ENCODE measurements at regions not wholly inside any gene's neighbourhood (a gene's known extent, or its start where the extent isn't known, plus 50 kb on each side); places are given as distances from the start of the nearest gene placed in this dataset.
"Not testable (repeated sequence)": the region's sequence is repeated elsewhere in the genome, so short reads cannot be mapped to it uniquely, and the experiment has no call there.

DNA sequence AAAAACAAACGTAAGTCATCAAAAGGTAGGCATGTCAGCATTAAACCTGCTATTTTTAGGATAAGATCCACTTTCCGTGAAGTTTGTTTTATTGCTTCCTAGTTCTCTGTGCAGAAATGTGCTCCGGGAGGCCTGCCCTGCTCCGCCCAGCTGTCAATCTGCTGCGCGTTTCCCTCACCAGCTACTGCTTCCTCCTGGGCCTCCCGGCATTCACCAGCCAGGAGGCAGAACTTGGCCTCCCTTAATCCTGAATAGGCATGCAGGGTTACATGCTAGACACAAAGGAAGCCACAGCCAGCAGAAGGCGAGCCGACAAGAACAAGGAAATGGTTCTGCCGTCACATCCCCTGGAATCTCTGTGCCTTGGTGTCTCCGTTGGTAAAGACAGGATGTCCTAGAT is 386.2 kb downstream of the IRS2 start (continued):
- TF ChIP-seq, protein P1, sequence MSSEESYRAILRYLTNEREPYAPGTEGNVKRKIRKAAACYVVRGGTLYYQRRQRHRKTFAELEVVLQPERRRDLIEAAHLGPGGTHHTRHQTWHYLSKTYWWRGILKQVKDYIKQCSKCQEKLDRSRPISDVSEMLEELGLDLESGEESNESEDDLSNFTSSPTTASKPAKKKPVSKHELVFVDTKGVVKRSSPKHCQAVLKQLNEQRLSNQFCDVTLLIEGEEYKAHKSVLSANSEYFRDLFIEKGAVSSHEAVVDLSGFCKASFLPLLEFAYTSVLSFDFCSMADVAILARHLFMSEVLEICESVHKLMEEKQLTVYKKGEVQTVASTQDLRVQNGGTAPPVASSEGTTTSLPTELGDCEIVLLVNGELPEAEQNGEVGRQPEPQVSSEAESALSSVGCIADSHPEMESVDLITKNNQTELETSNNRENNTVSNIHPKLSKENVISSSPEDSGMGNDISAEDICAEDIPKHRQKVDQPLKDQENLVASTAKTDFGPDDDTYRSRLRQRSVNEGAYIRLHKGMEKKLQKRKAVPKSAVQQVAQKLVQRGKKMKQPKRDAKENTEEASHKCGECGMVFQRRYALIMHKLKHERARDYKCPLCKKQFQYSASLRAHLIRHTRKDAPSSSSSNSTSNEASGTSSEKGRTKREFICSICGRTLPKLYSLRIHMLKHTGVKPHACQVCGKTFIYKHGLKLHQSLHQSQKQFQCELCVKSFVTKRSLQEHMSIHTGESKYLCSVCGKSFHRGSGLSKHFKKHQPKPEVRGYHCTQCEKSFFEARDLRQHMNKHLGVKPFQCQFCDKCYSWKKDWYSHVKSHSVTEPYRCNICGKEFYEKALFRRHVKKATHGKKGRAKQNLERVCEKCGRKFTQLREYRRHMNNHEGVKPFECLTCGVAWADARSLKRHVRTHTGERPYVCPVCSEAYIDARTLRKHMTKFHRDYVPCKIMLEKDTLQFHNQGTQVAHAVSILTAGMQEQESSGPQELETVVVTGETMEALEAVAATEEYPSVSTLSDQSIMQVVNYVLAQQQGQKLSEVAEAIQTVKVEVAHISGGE (CRISPR knock-in tag; IDR thresholded peaks at IDR 0.05): no peak

DNA sequence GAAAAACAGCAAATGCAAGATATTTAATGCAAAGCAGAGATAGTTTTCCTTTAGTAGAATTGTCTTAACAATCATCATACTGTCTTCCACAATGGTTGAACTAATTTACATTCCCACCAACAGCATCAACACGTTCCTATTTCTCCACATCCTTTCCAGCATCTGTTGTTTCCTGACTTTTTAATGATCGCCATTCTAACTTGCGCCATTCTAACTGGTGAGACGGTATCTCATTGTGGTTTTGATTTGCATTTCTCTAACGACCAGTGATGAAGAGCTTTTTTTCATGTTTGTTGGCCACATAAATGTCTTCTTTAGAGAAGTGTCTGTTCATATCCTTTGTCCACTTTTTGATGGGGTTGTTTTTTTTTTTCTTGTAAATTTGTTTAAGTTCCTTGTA is 388.3 kb downstream of the IRS2 start:
- POLR2A ChIA-PET; H3K27me3 ChIP-seq (replicated peaks in 1 of 2; ENCODE audit: control insufficient read depth in 2 of 2, insufficient read depth in 2 of 2, low read length in 1 of 2); SMC1A ChIA-PET (ENCODE audit: uncharacterized antibody, unreplicated experiment): not testable (repeated sequence)

DNA sequence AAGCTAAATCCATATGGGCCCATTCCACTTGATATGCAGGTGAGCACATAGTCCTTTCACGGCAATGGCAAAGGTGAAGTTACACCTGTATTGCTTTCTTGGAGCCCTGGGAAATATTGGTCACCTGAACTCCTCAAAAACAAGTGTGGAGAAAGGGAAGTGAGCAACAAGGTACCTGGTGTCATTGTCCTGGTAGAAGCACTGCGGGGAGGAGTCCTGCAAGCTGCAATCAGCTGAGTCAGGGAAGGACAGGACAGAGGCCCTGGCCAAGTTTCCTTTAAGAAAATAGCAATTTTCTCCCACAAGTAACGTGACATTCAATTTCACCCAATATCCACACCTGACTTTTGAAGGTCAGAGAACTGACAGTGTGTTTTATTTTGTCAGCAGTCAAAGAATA is 389.1 kb downstream of the IRS2 start:
- no peak overlapping the region for H3K4me3 ChIP-seq
- FAIRE-seq: no peak
- DNase-seq (ENCODE audit: low read depth, low spot score): no peak
- 26% methylated on average over 3 of the region's 3 CpGs for WGBS (ENCODE audit: insufficient coverage, insufficient replicate concordance, low lambda C conversion rate, missing lambda C conversion rate)
- POLR2A ChIA-PET: no interaction called here
- CTCF ChIA-PET: interaction anchor here (0.5 kb wide), 1 partner anchor 1462 kb away, joined by 3 read pairs; no protein-coding TSS in a partner anchor
- RAD21 ChIA-PET (ENCODE audit: unreplicated experiment): interaction anchor here (1.3 kb wide), 1 partner anchor 70 kb away, joined by 3 read pairs; no protein-coding TSS in a partner anchor
- no peak overlapping the region for H3K4me2 ChIP-seq (ENCODE audit: control insufficient read depth, insufficient read depth)
- H3K36me3 ChIP-seq (ENCODE audit: control insufficient read depth in 2 of 2, insufficient read depth in 2 of 2, low read length in 1 of 2): no peaks in the 10 kb centered on the region
- SMC1A ChIA-PET (ENCODE audit: uncharacterized antibody, unreplicated experiment): no interaction called here
- intact Hi-C loops (cut with micrococcal nuclease; ENCODE audit: unreplicated experiment): no loop called here
- no peaks in the 10 kb centered on the region for H3K4me1 ChIP-seq (ENCODE audit: control insufficient read depth, insufficient read depth, low read length)
- no peaks in the 10 kb centered on the region for H3K9me3 ChIP-seq (replicated peaks; ENCODE audit: control insufficient read depth, insufficient read depth, low read length)
- H3K9ac ChIP-seq (ENCODE audit: control insufficient read depth, insufficient read depth, low read length): no peak overlapping the region
- no peak overlapping the region for H2AFZ ChIP-seq (ENCODE audit: control insufficient read depth, low read depth, low read length)
- no peaks in the 10 kb centered on the region for H4K20me1 ChIP-seq (ENCODE audit: control insufficient read depth, insufficient read depth)
- H3K79me2 ChIP-seq (ENCODE audit: control insufficient read depth, insufficient read depth, low read length): no peaks in the 10 kb centered on the region
- no peaks in the 10 kb centered on the region for H3K27me3 ChIP-seq (replicated peaks in 1 of 2; ENCODE audit: control insufficient read depth in 2 of 2, insufficient read depth in 2 of 2, low read length in 1 of 2)
- ATAC-seq: no peak
- in situ Hi-C loops (cut with MboI): no loop called here
- H3K27ac ChIP-seq (ENCODE audit: control insufficient read depth, insufficient read depth): no peak overlapping the region
- BruUV-seq (replicated peaks): no TSS peak
- TF ChIP-seq HDAC2 (IDR thresholded peaks at IDR 0.05): no peak
- no peak for TF ChIP-seq KLF5 (IDR thresholded peaks at IDR 0.05; ENCODE audit: partially characterized antibody)
- TF ChIP-seq SREBF2 (IDR thresholded peaks at IDR 0.05; ENCODE audit: low read length): no peak
- TF ChIP-seq SIX5 (IDR thresholded peaks at IDR 0.05; ENCODE audit: low read depth, low read length, severe bottlenecking): no peak
- no peak for TF ChIP-seq EP300 (IDR thresholded peaks at IDR 0.05; ENCODE audit: borderline replicate concordance in 1 of 2, control insufficient read depth in 1 of 2, low read depth in 2 of 2, low read length in 2 of 2)
- TF ChIP-seq, protein P2, sequence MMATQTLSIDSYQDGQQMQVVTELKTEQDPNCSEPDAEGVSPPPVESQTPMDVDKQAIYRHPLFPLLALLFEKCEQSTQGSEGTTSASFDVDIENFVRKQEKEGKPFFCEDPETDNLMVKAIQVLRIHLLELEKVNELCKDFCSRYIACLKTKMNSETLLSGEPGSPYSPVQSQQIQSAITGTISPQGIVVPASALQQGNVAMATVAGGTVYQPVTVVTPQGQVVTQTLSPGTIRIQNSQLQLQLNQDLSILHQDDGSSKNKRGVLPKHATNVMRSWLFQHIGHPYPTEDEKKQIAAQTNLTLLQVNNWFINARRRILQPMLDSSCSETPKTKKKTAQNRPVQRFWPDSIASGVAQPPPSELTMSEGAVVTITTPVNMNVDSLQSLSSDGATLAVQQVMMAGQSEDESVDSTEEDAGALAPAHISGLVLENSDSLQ (IDR thresholded peaks at IDR 0.05): no peak
- TF ChIP-seq KAT2A (conservative IDR thresholded peaks at IDR 0.05; ENCODE audit: control insufficient read depth, low read depth, low read length): no peak
- TF ChIP-seq NFXL1 (IDR thresholded peaks at IDR 0.05; ENCODE audit: borderline replicate concordance): no peak

More for the DNA sequence above, 388.3 kb downstream of the IRS2 start:
- ATAC-seq; H2AFZ ChIP-seq (ENCODE audit: control insufficient read depth, low read depth, low read length); H3K9ac ChIP-seq (ENCODE audit: control insufficient read depth, insufficient read depth, low read length); H3K4me3 ChIP-seq; CTCF ChIA-PET; H3K4me2 ChIP-seq (ENCODE audit: control insufficient read depth, insufficient read depth); H3K4me1 ChIP-seq (ENCODE audit: control insufficient read depth, insufficient read depth, low read length); H3K9me3 ChIP-seq (replicated peaks; ENCODE audit: control insufficient read depth, insufficient read depth, low read length); H3K36me3 ChIP-seq (ENCODE audit: control insufficient read depth in 2 of 2, insufficient read depth in 2 of 2, low read length in 1 of 2); H4K20me1 ChIP-seq (ENCODE audit: control insufficient read depth, insufficient read depth); H3K27ac ChIP-seq (ENCODE audit: control insufficient read depth, insufficient read depth); H3K79me2 ChIP-seq (ENCODE audit: control insufficient read depth, insufficient read depth, low read length); intact Hi-C loops (cut with micrococcal nuclease; ENCODE audit: unreplicated experiment); RAD21 ChIA-PET (ENCODE audit: unreplicated experiment); in situ Hi-C loops (cut with MboI); DNase-seq (ENCODE audit: low read depth, low spot score); FAIRE-seq; BruUV-seq (replicated peaks): not testable (repeated sequence)
- WGBS (ENCODE audit: insufficient coverage, insufficient replicate concordance, low lambda C conversion rate, missing lambda C conversion rate): 27% methylated on average over 5 of the region's 5 CpGs

Measured in GM12878 (cell line).